ENCODE measurements at regions not wholly inside any gene's neighbourhood (a gene's known extent, or its start where the extent isn't known, plus 50 kb on each side); places are given as distances from the start of the nearest gene placed in this dataset.

DNA sequence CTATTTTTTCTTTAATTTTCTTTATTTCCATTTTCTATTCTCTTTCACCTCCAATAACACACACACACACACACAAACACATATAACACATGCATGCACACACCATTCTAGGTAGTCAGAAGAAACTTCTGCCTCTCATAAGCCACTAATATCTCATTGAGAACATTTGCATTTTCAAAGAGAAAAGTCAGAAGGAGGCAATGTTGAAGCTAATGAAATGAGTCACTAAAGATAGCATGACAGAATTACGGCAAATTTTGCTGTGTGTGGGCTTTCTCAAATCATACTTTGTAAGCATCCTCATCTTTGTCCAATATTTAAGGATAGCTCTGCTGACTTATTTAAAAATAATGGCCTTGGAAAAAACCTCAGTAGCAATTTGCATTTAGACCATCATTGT lies 291.3 kb downstream of the GUCY2F start:
- no peaks in the 10 kb centered on the region for H3K4me1 ChIP-seq
- peaks cover 0 to 6% of the 10 kb centered on the region in 2 donors for H3K9me3 ChIP-seq
- H3K36me3 ChIP-seq, result no peaks in the 10 kb centered on the region
- no peak overlapping the region for H3K4me3 ChIP-seq
- TF ChIP-seq, protein P1, sequence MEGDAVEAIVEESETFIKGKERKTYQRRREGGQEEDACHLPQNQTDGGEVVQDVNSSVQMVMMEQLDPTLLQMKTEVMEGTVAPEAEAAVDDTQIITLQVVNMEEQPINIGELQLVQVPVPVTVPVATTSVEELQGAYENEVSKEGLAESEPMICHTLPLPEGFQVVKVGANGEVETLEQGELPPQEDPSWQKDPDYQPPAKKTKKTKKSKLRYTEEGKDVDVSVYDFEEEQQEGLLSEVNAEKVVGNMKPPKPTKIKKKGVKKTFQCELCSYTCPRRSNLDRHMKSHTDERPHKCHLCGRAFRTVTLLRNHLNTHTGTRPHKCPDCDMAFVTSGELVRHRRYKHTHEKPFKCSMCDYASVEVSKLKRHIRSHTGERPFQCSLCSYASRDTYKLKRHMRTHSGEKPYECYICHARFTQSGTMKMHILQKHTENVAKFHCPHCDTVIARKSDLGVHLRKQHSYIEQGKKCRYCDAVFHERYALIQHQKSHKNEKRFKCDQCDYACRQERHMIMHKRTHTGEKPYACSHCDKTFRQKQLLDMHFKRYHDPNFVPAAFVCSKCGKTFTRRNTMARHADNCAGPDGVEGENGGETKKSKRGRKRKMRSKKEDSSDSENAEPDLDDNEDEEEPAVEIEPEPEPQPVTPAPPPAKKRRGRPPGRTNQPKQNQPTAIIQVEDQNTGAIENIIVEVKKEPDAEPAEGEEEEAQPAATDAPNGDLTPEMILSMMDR (IDR thresholded peaks at IDR 0.05), result no peak
- no peaks in the 10 kb centered on the region for H3K27me3 ChIP-seq
- no peak for DNase-seq (ENCODE audit: low spot score)
- no peak overlapping the region for H3K27ac ChIP-seq

DNA sequence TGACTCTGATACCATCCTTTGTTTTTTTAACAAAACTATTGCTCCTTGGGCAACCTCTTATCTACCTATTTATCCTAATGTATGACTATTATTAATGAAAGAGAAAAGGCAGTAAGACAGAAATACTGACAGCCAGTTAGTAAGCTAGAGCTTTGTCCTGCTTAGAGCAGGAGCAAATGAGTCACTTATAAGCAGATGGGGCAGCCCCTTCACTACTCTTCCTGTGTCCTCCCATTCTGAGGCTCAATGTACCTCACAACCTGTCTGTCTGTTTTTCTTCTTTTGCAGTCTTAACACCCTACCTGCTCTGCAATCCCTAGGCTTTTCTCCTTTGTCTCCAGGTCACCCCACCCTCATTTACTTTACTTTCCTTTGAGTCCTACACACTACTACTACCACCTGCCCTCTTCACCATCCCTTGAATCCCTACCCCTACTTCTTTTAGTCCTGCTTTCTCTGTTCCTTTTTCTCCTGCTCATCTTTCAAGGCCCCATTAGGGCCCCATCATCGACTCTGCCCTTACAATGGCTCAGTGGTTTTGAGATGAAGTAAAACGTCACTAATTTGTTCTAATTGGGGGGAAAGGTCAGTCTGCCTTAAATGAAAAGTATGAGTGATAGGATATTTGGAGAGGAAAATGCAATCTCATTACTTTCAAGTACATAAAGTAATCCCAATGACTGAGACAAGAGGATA lies 294.3 kb downstream of the GUCY2F start:
- TF ChIP-seq, protein P1 (IDR thresholded peaks at IDR 0.05), result no peak
- Histone ChIP-seq H3K4me1 (no peaks in the 10 kb centered on the region), H3K4me3 (no peak overlapping the region), H3K9me3 (no peaks in the 10 kb centered on the region), H3K27me3 (no peaks in the 10 kb centered on the region), H3K27ac (no peak overlapping the region), H3K36me3 (no peaks in the 10 kb centered on the region)
- DNase-seq (ENCODE audit: low spot score), result no peak

DNA sequence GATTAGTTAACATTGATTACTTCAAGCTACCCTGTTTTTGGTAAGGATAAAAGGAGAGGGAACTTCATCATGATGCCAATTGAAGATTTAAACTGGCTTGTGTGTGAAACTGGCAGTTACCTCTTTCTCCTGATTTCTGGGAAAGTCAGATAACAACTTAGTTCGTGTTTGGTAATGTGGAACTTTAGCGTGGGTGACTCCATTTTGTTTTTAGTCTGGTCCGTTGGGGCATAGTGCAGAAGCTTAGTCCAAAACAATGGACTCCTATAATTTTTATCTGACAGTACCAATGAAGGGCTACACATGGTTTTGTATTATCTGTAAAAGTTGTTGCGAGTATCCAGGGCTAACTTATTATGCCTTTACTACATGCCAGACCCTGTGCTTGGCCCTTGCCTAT lies 294.9 kb downstream of the GUCY2F start:
- H3K9me3 ChIP-seq, result no peaks in the 10 kb centered on the region
- H3K27me3 ChIP-seq, result no peaks in the 10 kb centered on the region
- no peaks in the 10 kb centered on the region for H3K36me3 ChIP-seq
- H3K27ac ChIP-seq, result no peak overlapping the region
- TF ChIP-seq, protein P1 (IDR thresholded peaks at IDR 0.05), result no peak
- DNase-seq (ENCODE audit: low spot score), result no peak
- no peaks in the 10 kb centered on the region for H3K4me1 ChIP-seq
- H3K4me3 ChIP-seq, result no peak overlapping the region

DNA sequence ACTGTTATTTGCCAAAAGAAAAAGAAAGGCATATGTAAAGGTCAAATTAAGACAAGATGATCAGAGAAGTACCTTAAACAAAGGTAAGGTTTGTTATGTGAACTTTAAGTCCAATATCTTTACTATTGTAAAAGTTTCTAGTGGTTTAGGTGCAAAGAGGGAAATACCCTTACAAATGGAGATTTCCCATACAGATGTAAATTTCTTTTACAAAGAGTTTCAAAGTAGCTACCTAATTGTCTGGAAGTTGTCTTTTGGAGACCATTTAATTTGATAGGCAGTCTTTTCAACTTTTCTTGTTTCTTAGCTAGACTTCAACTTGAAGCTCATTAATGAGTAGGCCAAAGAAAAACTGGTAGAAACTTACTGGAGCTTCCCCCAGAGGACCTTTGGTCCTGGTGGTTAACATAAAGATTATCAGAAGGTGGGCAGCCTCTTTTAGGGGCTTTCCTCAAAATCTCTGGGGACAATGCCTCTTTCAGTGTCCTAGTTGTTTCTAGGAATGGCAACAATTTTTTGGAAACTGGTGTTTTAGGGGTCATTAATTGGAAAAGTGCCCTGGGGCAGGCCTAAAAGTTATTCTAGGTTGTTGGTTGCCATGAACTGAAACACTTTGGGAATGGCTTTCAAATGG lies 297.3 kb downstream of the GUCY2F start:
- Histone ChIP-seq H3K4me1 (no peaks in the 10 kb centered on the region), H3K36me3 (no peaks in the 10 kb centered on the region), H3K27me3 (no peaks in the 10 kb centered on the region), H3K27ac (no peak overlapping the region), H3K9me3 (no peaks in the 10 kb centered on the region), H3K4me3 (no peak overlapping the region)
- DNase-seq (ENCODE audit: low spot score), result no peak
- TF ChIP-seq, protein P1 (IDR thresholded peaks at IDR 0.05), result no peak

DNA sequence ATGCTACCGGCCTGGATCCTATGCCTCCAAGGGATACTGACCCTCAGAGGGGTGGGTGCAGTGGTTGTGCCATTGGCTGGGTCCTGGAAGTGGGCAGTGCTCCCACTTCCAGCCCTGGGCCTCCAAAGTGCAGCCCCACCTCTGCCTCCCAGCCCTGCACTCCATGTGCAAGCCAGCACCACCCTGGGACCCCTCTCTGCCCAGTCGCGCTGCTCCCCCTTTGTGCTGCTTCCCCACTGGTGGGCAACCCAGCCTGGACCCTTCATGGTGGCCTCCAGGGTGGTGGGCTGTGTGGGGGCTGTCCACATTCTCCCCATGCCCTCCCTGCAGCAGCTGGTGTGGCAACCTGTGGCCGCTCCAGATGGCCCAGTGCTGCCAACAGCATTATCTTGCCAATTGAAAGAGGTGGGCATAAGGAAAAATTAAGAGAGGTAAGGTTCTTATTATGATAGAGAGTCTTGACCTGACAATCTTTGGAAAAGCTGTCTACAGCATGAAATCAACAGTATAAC lies 309.7 kb downstream of the GUCY2F start:
- Histone ChIP-seq H3K4me1 (no peaks in the 10 kb centered on the region), H3K9me3 (peaks cover 0 to 6% of the 10 kb centered on the region in 2 donors), H3K27me3 (no peaks in the 10 kb centered on the region), H3K4me3 (no peak overlapping the region), H3K36me3 (no peaks in the 10 kb centered on the region), H3K27ac (no peak overlapping the region)
- no peak for DNase-seq (ENCODE audit: low spot score)
- TF ChIP-seq, protein P1 (IDR thresholded peaks at IDR 0.05), result no peak

All from right atrium auricular region (tissue), 2 donors.